ENCODE measurements at regions not wholly inside any gene's neighbourhood (a gene's known extent, or its start where the extent isn't known, plus 50 kb on each side); places are given as distances from the start of the nearest gene placed in this dataset.
A peak's percentile ranks its signal among the peaks of the same experiment; 100 is the strongest.

- H3K9ac ChIP-seq = no peak overlapping the region
- Mint-ChIP-seq H3K27me3 (ENCODE audit: insufficient read depth, low read depth) (peaks cover 5% of the 10 kb centered on the region), H3K4me3 (peak overlapping the region; percentile 60), H3K4me1 (peaks cover 21% of the 10 kb centered on the region), H3K9me3 (peaks cover 7% of the 10 kb centered on the region), H3K36me3 (no peaks in the 10 kb centered on the region), H3K27ac (no peak overlapping the region)
- no peaks in the 10 kb centered on the region for H3K4me1 ChIP-seq
- H3K27ac ChIP-seq = no peak overlapping the region
- H3F3A ChIP-seq (ENCODE audit: low read depth) = no peaks in the 10 kb centered on the region
- no peak overlapping the region for H3K4me2 ChIP-seq
- no peaks in the 10 kb centered on the region for H3K9me3 ChIP-seq (ENCODE audit: low read depth)
- H3K4me3 ChIP-seq = no peak overlapping the region
- TF ChIP-seq EZH2phosphoT487 (IDR thresholded peaks at IDR 0.05) (no peak), CTCF (IDR thresholded peaks at IDR 0.05) (no peak), EZH2 (IDR thresholded peaks at IDR 0.05) (no peak)
- no peaks in the 10 kb centered on the region for H3K27me3 ChIP-seq
- no peaks in the 10 kb centered on the region for H3K79me2 ChIP-seq (ENCODE audit: low read depth)
- no peak overlapping the region for H2AFZ ChIP-seq (replicated peaks)
- DNase-seq (ENCODE audit: low spot score) = no peak
- no peaks in the 10 kb centered on the region for H3K36me3 ChIP-seq
- H4K20me1 ChIP-seq (ENCODE audit: low read depth) = no peaks in the 10 kb centered on the region
Observed at GRCh38 chr3:72248869-72249268, 463.9 kb upstream of the PROK2 start.

DNA sequence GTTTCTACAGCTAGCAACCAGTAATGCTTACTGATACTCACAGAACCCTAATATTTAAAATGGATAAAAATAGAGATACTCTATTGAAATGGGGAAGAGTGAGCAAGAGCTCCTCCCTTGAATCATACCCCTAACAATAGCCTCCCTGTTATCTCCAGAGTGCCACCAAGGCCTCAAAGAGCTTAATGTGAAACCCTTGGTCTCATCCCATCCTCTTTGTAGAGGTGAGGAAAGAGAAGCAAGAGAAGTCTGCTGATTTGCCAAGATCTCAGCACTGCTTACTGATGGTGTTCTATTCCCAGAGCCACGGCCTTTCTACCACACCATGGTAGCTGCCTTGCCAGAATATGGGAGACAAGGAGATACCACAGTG is 463.4 kb upstream of the PROK2 start:
- peaks cover 7% of the 10 kb centered on the region for H3K9me3 Mint-ChIP-seq
- Histone ChIP-seq H4K20me1 (ENCODE audit: low read depth) (no peaks in the 10 kb centered on the region), H3F3A (ENCODE audit: low read depth) (no peaks in the 10 kb centered on the region), H3K9ac (no peak overlapping the region), H3K27me3 (no peaks in the 10 kb centered on the region), H3K9me3 (ENCODE audit: low read depth) (no peaks in the 10 kb centered on the region), H3K36me3 (no peaks in the 10 kb centered on the region), H3K4me3 (no peak overlapping the region), H2AFZ (replicated peaks) (no peak overlapping the region), H3K4me1 (no peaks in the 10 kb centered on the region), H3K79me2 (ENCODE audit: low read depth) (no peaks in the 10 kb centered on the region), H3K4me2 (no peak overlapping the region), H3K27ac (no peak overlapping the region)
- peaks cover 5% of the 10 kb centered on the region for H3K27me3 Mint-ChIP-seq (ENCODE audit: insufficient read depth, low read depth)
- DNase-seq (ENCODE audit: low spot score) = no peak
- no peak overlapping the region for H3K27ac Mint-ChIP-seq
- peaks cover 19% of the 10 kb centered on the region for H3K4me1 Mint-ChIP-seq
- no peak overlapping the region for H3K4me3 Mint-ChIP-seq
- TF ChIP-seq CTCF (IDR thresholded peaks at IDR 0.05) = no peak
- TF ChIP-seq EZH2phosphoT487 (IDR thresholded peaks at IDR 0.05) = no peak
- TF ChIP-seq EZH2 (IDR thresholded peaks at IDR 0.05) = no peak
- no peaks in the 10 kb centered on the region for H3K36me3 Mint-ChIP-seq

DNA sequence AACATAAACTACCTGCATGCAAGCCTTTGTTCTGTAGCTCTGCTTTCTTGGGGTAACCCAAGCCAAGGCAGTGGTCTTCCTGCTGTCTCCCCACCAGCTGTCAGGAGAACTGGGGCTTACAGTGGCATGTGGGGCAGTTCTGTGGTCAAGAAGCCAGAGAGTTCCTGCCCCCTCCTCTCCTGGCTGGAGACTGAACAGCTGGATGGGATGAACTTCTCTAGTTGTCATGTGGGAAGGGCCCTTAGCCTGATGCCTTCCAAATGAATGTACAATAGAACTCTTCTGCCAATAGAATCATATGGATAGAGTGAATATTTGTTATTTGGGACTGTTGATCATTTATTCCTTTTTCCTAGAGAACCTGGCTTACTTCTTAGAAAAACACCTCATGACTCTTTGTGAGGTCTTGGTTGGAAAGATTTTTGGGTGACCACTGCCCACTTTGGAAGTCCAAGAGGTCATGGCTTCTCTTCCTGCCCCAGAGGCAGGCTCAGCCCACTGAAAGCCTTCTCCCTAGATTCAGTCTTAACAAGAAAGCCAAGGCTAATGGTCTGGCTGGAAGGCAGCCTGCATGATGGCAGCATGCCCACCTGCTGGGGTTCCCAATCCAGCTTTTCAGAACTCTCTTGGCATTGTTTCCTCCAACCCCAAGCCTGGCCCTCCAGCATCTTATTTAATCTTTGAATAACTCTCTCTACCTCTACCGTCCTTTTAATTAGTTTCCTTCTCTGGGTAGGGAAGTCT is 462.9 kb upstream of the PROK2 start:
- H3K4me1 Mint-ChIP-seq = peaks cover 19% of the 10 kb centered on the region
- no peaks in the 10 kb centered on the region for H3K36me3 Mint-ChIP-seq

More for the DNA sequence above, 462.9 kb upstream of the PROK2 start:
- H3F3A ChIP-seq (ENCODE audit: low read depth) = no peaks in the 10 kb centered on the region
- no peaks in the 10 kb centered on the region for H3K79me2 ChIP-seq (ENCODE audit: low read depth)
- H3K4me3 Mint-ChIP-seq = no peak overlapping the region
- no peak overlapping the region for H3K4me3 ChIP-seq
- H3K27me3 Mint-ChIP-seq (ENCODE audit: insufficient read depth, low read depth) = peaks cover 5% of the 10 kb centered on the region
- H3K4me2 ChIP-seq = no peak overlapping the region
- H3K36me3 ChIP-seq = no peaks in the 10 kb centered on the region
- H3K27ac Mint-ChIP-seq = no peak overlapping the region
- no peaks in the 10 kb centered on the region for H3K27me3 ChIP-seq
- H2AFZ ChIP-seq (replicated peaks) = no peak overlapping the region
- no peak overlapping the region for H3K27ac ChIP-seq
- H3K9ac ChIP-seq = no peak overlapping the region
- no peak for DNase-seq (ENCODE audit: low spot score)
- no peaks in the 10 kb centered on the region for H3K4me1 ChIP-seq
- TF ChIP-seq EZH2phosphoT487 (IDR thresholded peaks at IDR 0.05) (no peak), CTCF (IDR thresholded peaks at IDR 0.05) (no peak), EZH2 (IDR thresholded peaks at IDR 0.05) (no peak)
- no peaks in the 10 kb centered on the region for H3K9me3 ChIP-seq (ENCODE audit: low read depth)
- no peaks in the 10 kb centered on the region for H4K20me1 ChIP-seq (ENCODE audit: low read depth)
- H3K9me3 Mint-ChIP-seq = peaks cover 7% of the 10 kb centered on the region
